ENCODE measurements at regions not wholly inside any gene's neighbourhood (a gene's known extent, or its start where the extent isn't known, plus 50 kb on each side); places are given as distances from the start of the nearest gene placed in this dataset.

DNA sequence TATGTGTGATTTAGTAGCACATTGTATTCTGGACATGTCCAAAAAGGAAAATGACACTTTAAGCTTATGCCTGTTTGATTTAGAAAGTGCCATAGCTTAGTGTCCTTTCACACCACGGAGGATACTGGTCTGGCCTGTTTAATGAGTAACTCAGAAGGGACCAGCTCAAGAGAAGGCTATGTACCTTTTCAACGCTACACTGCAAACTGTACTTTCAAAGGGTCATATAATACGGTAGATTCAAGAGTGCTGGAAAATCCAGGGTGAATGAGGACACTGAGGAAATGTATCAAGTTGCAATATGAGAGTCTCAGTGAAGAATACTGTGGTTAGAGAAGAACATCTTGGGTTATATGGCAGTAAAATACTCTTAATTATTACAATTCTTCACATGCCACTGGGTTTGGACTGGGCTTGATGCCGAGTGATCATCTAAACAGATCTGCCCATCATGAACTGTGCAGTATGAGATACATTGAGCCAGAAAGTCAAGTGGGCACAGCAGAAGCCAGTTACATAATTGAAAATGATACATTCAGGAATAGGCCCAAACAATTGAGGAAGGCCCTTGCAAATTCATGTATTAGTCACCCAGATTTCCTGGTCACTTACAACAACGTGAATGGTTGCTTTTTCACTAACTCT, 1211.5 kb upstream of the CDH9 start:
- no peak for ATAC-seq
- Mint-ChIP-seq H3K4me3 (no peak overlapping the region), H3K27ac (no peak overlapping the region), H3K36me3 (ENCODE audit: low read depth) (no peaks in the 10 kb centered on the region), H3K27me3 (ENCODE audit: insufficient read depth, low read depth, poor library complexity) (no peaks in the 10 kb centered on the region), H3K4me1 (no peaks in the 10 kb centered on the region), H3K9me3 (peaks cover 6% of the 10 kb centered on the region; the same call in 2 of the 3 replicates)
- Histone ChIP-seq H3K9me2 (ENCODE audit: insufficient read depth) (no peaks in the 10 kb centered on the region; the same call in 1 of the 2 replicates), H3K4me2 (no peak overlapping the region), H3K36me3 (ENCODE audit: insufficient read depth) (no peaks in the 10 kb centered on the region), H3F3A (replicated peaks; ENCODE audit: low read depth) (no peaks in the 10 kb centered on the region), H3K4me3 (no peak overlapping the region), H2AFZ (no peak overlapping the region), H3K27ac (ENCODE audit: low read depth) (no peak overlapping the region), H3K4me1 (ENCODE audit: insufficient read depth) (no peaks in the 10 kb centered on the region), H3K27me3 (ENCODE audit: insufficient read depth) (no peaks in the 10 kb centered on the region), H4K20me1 (replicated peaks; ENCODE audit: insufficient read depth) (no peaks in the 10 kb centered on the region), H3K79me2 (replicated peaks; ENCODE audit: insufficient read depth) (no peaks in the 10 kb centered on the region)
- no peak for DNase-seq (ENCODE audit: low spot score)
- TF ChIP-seq, protein P1, sequence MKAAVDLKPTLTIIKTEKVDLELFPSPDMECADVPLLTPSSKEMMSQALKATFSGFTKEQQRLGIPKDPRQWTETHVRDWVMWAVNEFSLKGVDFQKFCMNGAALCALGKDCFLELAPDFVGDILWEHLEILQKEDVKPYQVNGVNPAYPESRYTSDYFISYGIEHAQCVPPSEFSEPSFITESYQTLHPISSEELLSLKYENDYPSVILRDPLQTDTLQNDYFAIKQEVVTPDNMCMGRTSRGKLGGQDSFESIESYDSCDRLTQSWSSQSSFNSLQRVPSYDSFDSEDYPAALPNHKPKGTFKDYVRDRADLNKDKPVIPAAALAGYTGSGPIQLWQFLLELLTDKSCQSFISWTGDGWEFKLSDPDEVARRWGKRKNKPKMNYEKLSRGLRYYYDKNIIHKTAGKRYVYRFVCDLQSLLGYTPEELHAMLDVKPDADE (IDR thresholded peaks at IDR 0.05): no peak
- TF ChIP-seq, protein P2, sequence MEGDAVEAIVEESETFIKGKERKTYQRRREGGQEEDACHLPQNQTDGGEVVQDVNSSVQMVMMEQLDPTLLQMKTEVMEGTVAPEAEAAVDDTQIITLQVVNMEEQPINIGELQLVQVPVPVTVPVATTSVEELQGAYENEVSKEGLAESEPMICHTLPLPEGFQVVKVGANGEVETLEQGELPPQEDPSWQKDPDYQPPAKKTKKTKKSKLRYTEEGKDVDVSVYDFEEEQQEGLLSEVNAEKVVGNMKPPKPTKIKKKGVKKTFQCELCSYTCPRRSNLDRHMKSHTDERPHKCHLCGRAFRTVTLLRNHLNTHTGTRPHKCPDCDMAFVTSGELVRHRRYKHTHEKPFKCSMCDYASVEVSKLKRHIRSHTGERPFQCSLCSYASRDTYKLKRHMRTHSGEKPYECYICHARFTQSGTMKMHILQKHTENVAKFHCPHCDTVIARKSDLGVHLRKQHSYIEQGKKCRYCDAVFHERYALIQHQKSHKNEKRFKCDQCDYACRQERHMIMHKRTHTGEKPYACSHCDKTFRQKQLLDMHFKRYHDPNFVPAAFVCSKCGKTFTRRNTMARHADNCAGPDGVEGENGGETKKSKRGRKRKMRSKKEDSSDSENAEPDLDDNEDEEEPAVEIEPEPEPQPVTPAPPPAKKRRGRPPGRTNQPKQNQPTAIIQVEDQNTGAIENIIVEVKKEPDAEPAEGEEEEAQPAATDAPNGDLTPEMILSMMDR (conservative IDR thresholded peaks at IDR 0.05; ENCODE audit: low read depth in 2 of 2): no peak
- TF ChIP-seq POLR2AphosphoS5 (IDR thresholded peaks at IDR 0.05; ENCODE audit: low read depth): no peak
- TF ChIP-seq STAT1 (IDR thresholded peaks at IDR 0.05; ENCODE audit: unreplicated experiment): no peak
- no peak for TF ChIP-seq EZH2phosphoT487 (IDR thresholded peaks at IDR 0.05; ENCODE audit: unreplicated experiment)
- no peak for TF ChIP-seq EZH2 (IDR thresholded peaks at IDR 0.05; ENCODE audit: low read depth, unreplicated experiment)
- TF ChIP-seq CREB1 (CRISPR knock-in tag; IDR thresholded peaks at IDR 0.05; ENCODE audit: low read depth): no peak
- TF ChIP-seq, protein P3, sequence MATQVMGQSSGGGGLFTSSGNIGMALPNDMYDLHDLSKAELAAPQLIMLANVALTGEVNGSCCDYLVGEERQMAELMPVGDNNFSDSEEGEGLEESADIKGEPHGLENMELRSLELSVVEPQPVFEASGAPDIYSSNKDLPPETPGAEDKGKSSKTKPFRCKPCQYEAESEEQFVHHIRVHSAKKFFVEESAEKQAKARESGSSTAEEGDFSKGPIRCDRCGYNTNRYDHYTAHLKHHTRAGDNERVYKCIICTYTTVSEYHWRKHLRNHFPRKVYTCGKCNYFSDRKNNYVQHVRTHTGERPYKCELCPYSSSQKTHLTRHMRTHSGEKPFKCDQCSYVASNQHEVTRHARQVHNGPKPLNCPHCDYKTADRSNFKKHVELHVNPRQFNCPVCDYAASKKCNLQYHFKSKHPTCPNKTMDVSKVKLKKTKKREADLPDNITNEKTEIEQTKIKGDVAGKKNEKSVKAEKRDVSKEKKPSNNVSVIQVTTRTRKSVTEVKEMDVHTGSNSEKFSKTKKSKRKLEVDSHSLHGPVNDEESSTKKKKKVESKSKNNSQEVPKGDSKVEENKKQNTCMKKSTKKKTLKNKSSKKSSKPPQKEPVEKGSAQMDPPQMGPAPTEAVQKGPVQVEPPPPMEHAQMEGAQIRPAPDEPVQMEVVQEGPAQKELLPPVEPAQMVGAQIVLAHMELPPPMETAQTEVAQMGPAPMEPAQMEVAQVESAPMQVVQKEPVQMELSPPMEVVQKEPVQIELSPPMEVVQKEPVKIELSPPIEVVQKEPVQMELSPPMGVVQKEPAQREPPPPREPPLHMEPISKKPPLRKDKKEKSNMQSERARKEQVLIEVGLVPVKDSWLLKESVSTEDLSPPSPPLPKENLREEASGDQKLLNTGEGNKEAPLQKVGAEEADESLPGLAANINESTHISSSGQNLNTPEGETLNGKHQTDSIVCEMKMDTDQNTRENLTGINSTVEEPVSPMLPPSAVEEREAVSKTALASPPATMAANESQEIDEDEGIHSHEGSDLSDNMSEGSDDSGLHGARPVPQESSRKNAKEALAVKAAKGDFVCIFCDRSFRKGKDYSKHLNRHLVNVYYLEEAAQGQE (IDR thresholded peaks at IDR 0.05; ENCODE audit: unreplicated experiment): no peak
- TF ChIP-seq NANOG (IDR thresholded peaks at IDR 0.05; ENCODE audit: borderline replicate concordance): no peak

Measured in GM23338 (cell line).